G401 (cell line): ENCODE measurements at regions not wholly inside any gene's neighbourhood (a gene's known extent, or its start where the extent isn't known, plus 50 kb on each side); places are given as distances from the start of the nearest gene placed in this dataset.
A peak's percentile ranks its signal among the peaks of the same experiment; 100 is the strongest.
"Not testable (repeated sequence)": the region's sequence is repeated elsewhere in the genome, so short reads cannot be mapped to it uniquely, and the experiment has no call there.

Experiments
- DNase-seq: peaks from one replicate; pipeline ENCODE4 v3.0.0-alpha.2; 2015; ENCODE audit warnings: low spot score
- in situ Hi-C: cut with HindIII; loops from 2 replicates; pipeline ENCODE4 v1.10.0; 2016; ENCODE audit warnings: low sequenced_read_pairs, mixed read lengths

- in situ Hi-C loops: no loop called here
- no peak for DNase-seq
These were observed 186.3 kb upstream of the SYNCRIP start for GRCh38 chr6:85828973-85829372.

- no peak for DNase-seq
- in situ Hi-C loops: no loop called here
These were observed 184.3 kb upstream of the SYNCRIP start for GRCh38 chr6:85826997-85827396.

DNA sequence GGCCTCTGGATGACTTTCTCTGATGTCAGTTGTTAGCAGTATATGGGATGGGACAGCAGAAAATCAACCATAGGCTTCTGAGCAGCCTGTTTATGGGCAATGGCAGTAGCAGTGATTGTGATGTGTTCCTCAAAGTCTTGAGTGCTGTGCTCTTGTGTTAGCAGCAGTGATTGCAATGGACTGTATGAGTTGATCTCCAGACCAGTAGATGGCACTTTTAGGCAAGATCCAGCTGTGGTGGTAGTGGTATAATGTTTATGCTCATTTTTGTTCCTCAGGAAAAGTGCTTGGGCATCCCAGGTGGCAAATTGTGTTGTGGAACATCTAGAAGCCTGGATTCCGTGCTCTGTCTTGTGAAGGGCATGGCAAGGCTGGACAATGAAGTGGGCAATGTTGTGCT is 181.6 kb upstream of the SYNCRIP start:
- no peak for DNase-seq
- in situ Hi-C loops: no loop called here

GRCh38 chr6:85810558-85810957 is 167.9 kb upstream of the SYNCRIP start:
- DNase-seq: no peak
- in situ Hi-C loops: no loop called here

DNA sequence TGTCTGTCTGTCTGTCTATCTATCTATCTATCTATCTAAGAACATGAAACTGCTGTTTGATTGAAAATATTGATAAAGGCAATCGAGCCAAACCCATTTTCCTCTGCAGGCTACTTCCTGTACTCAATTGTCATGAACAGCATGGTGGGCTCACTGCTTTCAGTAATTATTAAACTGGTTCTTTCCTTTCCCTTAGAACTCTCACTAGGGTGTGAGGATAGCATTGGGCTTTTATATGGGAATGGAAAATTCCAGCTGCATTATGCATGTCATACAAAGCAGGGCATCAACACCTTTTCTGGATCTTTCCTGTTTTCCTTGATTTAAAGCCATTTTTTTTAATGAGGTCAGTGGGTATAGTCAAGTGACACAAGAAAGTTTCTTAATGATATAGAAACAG is 161.0 kb upstream of the SYNCRIP start:
- DNase-seq: no peak
- in situ Hi-C loops: no loop called here

- no peak for DNase-seq
- in situ Hi-C loops: no loop called here
These were observed 159.5 kb upstream of the SYNCRIP start for GRCh38 chr6:85802162-85802561.

GRCh38 chr6:85798931-85799652 is 156.4 kb upstream of the SYNCRIP start:
- DNase-seq: no peak

DNA sequence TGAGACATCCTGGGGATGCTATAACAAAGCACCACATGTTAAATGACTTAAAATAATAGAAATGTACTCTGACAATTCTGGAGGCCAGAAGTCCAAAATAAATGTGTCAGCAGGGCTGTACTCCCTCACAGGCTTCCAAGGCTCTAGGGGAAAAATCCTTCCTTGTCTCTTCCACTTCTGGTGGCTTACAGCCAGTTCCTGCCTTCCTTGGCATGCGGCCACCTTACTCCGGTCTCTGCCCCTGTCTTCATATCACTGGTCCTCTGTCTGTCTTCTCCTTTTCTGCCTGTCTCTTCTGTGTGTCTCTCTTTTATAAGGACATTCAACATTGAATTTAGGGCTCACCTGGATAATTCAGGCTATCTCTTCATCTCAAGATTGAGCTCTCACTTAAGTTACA is 155.3 kb upstream of the SYNCRIP start:
- in situ Hi-C loops: no loop called here
- peak; percentile 6 for DNase-seq

More at GRCh38 chr6:85798931-85799652, 156.4 kb upstream of the SYNCRIP start:
- in situ Hi-C loops: no loop called here

DNA sequence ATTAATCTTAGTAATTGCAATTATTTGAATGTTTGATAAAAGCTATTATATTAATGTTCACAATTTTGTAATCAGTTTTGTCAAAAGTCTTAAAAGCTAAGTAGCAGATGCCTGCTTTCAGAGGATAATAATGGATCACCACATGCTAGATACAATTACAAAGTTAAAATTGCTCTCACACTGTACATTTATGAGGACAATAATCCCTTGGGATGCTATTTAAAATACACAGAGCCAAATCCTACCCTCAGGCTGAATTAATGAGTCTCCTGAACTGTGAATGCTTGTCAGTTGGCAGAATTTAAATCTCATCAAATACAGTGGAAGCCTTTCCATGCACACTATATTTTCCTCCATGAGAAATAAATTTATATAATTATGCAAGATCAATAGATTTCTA is 153.3 kb upstream of the SYNCRIP start:
- in situ Hi-C loops: no loop called here
- DNase-seq: no peak

DNA sequence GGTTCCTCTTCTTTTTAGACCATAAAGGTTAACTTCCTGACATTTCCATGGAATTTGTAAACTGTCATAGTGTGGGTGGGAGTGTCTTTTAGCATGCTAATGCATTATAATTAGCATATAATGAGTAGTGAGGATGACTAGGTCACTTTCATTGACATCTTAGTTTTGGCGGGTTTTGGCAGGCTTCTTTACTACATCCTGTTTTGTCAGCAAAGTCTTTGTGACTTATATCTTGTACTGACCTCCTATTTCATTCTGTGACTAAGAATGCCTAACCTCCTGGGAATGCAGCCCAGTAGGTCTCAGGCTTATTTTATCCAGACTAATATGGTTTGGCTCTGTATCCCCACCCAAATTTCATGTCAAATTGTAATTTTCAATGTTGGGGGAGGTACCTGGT is 149.6 kb upstream of the SYNCRIP start:
- in situ Hi-C loops: no loop called here
- no peak for DNase-seq

DNA sequence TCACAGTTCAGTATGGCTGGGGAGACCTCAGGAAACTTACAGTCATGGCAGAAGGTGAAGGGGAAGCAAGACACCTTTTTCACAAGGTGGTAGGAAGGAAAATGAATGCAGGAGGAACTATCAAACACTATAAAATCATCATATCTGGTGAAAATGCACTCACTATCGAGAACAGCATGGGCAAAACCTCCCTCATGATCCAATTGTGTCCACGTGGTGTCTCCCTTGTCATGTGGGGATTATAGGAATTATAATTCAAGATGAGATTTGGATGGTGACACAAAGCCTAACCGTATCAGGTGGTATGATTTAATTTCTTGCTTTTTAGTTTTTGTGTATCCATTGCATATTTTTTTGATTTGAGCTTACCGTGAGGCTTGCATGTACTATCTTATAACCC is 133.2 kb upstream of the SYNCRIP start:
- in situ Hi-C loops: no loop called here
- DNase-seq: no peak

DNA sequence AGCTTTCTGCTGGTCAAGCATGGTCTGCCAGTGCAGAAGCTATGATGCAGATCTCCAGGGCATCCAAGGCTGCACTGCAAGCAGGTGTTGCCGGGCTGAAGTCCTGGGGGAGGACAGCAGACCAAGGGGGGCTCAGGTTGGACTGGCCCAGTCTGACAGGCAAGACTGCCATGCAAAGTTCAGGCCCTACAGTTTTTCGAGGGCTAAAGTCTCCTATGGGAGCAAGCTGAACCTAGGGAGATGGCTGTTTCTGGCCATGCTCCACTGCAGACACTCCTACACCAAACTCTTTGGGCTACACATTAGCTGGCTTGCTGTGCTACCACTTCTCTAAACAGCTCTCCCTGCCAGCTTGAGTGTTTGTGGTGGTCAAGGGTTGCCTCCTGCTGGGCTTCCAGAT is 130.0 kb upstream of the SYNCRIP start:
- in situ Hi-C loops: no loop called here
- no peak for DNase-seq

DNA sequence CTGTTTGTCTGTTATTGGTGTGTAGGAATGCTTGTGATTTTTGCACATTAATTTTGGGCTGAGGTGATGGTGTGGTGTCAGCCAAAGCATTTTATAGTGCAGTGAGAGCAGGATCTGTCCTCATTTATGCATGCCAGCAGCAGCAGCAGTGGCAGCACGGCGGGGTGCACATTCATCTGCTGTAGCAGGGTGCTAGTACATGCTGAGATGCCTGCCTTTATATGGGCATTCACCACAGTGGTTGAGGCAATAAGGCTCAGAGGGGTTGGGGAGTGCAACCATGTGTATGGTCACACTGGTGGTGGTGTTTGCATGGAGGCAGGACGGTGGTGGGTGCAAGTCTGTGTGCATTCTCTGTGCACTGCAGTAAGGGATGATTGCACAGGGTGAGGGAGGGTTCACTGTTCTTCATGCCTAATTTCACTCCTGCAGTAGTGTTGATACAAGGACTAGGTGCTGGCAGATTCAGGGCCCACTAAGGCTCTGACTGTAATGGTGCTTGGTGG is 129.3 kb upstream of the SYNCRIP start:
- in situ Hi-C loops: no loop called here
- DNase-seq: no peak

DNA sequence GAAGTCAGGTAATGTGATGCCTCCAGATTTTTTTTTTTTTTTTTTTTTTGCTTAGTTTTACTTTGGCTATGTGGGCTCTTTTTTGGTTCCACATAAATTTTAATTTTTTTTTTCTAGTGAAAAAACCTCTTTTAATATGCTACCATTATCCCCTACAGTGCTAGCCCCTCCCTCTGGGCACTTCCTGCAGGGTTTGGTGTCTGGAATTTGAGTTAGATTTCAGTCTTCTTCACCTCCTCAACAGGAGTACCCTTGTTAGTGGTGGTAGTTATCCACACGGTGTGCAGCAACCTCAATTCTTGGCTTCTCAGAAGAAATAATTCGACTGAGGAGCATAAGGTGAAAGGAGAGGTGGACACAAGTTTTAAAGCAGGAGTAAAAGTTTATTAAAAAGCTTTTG is 128.8 kb upstream of the SYNCRIP start:
- no peak for DNase-seq
- in situ Hi-C loops: no loop called here

- DNase-seq: no peak
- in situ Hi-C loops: no loop called here
These were observed 122.2 kb upstream of the SYNCRIP start for GRCh38 chr6:85764844-85765243.

DNA sequence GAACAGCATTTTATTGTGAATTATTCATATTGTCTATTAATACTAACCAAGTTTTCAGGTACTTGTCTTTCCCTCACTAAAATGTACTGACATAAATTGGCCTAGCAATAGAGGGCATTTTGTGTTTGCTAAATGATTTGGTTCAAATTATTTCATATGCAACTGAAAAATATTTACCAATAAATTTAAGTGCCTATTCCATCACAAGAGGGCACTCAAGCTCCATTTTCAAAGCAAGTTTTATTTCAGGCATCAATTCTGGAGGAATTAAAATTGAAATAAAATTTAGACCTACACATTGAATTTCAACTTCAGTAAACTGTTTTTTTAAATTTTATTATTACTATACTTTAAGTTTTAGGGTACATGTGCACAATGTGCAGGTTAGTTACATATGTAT is 114.3 kb upstream of the SYNCRIP start:
- DNase-seq: peak; percentile 58
- in situ Hi-C loops: no loop called here

DNA sequence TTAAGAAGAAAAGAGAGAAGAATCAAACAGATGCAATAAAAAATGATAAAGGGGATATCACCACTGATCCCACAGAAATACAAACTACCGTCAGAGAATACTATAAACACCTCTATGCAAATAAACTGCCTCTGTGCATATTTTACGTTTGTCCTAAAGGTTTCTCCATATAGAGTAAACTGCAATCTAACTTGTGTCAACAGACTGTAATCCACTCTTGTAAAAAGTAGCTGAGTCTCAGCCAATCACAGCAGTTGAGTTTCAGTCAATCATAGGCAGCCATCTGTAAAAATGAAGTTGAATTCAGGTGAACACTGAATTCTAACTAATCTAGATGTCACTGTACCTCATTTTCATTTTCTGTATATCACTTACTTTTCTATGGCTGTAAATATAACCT is 112.2 kb upstream of the SYNCRIP start:
- no peak for DNase-seq
- in situ Hi-C loops: no loop called here

DNA sequence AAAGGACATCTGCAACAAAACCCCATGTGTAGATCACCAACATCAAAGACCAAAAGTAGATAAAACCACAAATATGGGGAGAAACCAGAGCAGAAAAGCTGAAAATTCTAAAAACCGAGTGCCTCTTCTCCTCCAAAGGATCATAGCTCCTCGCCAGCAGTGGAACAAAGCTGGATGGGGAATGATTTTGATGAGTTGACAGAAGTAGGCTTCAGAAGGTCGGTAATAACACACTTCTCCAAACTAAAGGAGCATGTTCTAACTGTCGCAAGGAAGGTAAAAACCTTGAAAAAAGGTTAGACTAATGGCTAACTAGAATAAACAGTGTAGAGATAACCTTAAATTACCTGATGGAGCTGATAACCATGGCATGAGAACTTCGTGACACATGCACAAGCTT is 109.9 kb upstream of the SYNCRIP start:
- in situ Hi-C loops: no loop called here
- DNase-seq: no peak

DNA sequence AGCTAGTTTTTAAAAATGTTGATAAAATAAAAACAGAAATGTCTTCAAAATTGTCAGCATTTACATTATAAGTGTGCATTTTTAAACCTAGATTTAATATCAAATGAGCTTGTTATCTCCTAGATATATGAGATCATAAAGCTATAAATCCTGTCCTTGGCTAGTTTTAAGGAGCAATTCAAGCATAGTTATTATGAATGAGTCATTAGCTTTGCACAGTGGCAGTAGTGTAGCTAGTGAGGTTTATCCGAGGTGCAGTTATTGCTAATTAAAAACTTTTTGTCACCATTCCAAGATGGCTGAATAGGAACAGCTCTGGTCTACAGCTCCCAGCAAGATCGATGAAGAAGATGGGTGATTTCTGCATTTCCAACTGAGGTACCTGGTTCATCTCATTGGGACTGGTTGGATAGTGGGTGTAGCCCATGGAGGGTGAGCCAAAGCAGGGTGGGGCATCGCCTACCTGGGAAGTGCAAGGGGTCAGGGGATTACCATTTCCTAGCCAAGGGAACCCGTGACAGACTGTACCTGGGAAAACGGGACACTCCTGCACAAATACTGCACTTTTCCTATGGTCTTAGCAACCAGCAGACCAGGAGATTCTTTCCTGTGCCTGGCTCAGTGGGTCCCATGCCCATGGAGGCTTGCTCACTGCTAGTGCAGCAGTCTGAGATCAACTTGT is 108.8 kb upstream of the SYNCRIP start:
- no peak for DNase-seq
- in situ Hi-C loops: no loop called here

DNA sequence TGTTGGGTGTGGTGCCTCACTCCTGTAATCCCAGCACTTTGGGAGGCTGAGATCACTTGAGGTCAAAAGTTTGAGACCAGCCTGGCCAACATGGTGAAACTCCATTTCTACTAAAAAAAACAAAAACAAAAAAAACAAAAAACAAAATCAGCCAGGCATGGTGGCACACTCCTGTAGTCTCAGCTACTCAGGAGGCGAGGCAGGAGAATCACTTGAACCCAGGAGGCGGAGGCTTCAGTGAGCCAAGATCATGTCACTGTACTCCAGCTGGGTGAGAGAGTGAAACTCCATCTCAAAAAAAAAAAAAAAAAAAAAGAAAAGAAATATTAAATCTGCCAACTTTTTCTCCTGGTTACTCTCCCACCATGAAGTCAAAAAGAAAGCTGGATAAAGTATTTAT is 107.5 kb upstream of the SYNCRIP start:
- DNase-seq, in situ Hi-C loops: not testable (repeated sequence)

DNA sequence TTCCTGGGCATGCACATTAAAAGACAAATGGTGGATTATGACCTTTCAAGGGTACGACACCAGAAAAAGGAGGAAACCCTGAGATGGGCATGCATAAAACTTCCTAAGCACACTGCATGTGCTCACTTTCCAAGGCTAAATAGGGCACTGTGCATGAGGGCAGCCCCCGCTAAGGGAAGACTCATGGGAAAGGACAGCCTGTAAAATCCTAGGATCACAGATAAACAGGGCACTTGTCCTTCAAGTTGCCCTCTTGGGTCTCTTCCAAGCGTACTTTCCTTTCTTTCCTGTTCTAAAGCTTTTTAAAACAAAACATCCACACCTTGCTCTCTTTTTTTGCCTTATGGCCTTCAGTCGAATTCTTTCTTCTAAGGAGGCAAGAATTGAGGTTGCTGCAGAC is 106.5 kb upstream of the SYNCRIP start:
- in situ Hi-C loops: no loop called here
- no peak for DNase-seq
